Liver (tissue), 3 donors: ENCODE measurements at regions not wholly inside any gene's neighbourhood (a gene's known extent, or its start where the extent isn't known, plus 50 kb on each side); places are given as distances from the start of the nearest gene placed in this dataset.

ENCODE experiments used
- CTCF ChIP-seq: fragments of 150-350 bp; IDR thresholded peaks from 2 replicates; pipeline ENCODE4 v1.5.1; 2017; ENCODE audit warnings: improper control_type of control experiment, low read depth, low read length; ENCODE audit not compliant: missing input control
- FOXA1 ChIP-seq: IDR thresholded peaks from 2 replicates; pipeline ENCODE4 v1.6.1; 2016; ENCODE audit warnings: antibody characterized with exemption
- GABPA ChIP-seq, 2 donors: IDR thresholded peaks in 1 of 2; conservative IDR thresholded peaks in 1 of 2; 2 replicates each; pipeline ENCODE4 v1.6.1; 2016; ENCODE audit warnings: antibody characterized with exemption in 2 of 2, mild to moderate bottlenecking in 1 of 2, moderate library complexity in 1 of 2
- MAX ChIP-seq: IDR thresholded peaks from 2 replicates; pipeline ENCODE4 v1.6.1; 2016; ENCODE audit warnings: antibody characterized with exemption
- RAD21 ChIP-seq, 2 donors: IDR thresholded peaks; 2 replicates each; pipeline ENCODE4 v1.6.1; 2016; ENCODE audit warnings: antibody characterized with exemption in 2 of 2, mild to moderate bottlenecking in 2 of 2
- REST ChIP-seq: IDR thresholded peaks from 2 replicates; pipeline ENCODE4 v1.6.1; 2016; ENCODE audit warnings: antibody characterized with exemption, mild to moderate bottlenecking
- SP1 ChIP-seq: IDR thresholded peaks from 2 replicates; pipeline ENCODE4 v1.6.1; 2018; ENCODE audit warnings: antibody characterized with exemption, mild to moderate bottlenecking
- TAF1 ChIP-seq: conservative IDR thresholded peaks from 2 replicates; pipeline ENCODE4 v1.6.1; 2016; ENCODE audit warnings: antibody characterized with exemption, mild to moderate bottlenecking
- donor health status: healthy.
- donor health status: healthy.

GRCh38 chr11:131275580-131275979 lies 94.8 kb upstream of the NTM start:
- TF ChIP-seq CTCF, result no peak
- no peak for TF ChIP-seq RAD21 (IDR thresholded peaks at IDR 0.05)
- no peak for TF ChIP-seq GABPA (IDR thresholded peaks at IDR 0.05 in 1 of 2, conservative IDR thresholded peaks at IDR 0.05 in 1 of 2)
- no peak for TF ChIP-seq REST
- TF ChIP-seq SP1, result no peak
- no peak for TF ChIP-seq TAF1
- no peak for TF ChIP-seq FOXA1
- TF ChIP-seq MAX, result no peak
